Ureter (tissue), 1 donor: ENCODE measurements at regions not wholly inside any gene's neighbourhood (a gene's known extent, or its start where the extent isn't known, plus 50 kb on each side); places are given as distances from the start of the nearest gene placed in this dataset.

Source experiments
- DNase-seq: peaks from one replicate; pipeline ENCODE4 v3.0.0-alpha.2; 2020; ENCODE audit warnings: low spot score
- donor health status: DM: yes; HTN: yes; CAD: no.

DNA sequence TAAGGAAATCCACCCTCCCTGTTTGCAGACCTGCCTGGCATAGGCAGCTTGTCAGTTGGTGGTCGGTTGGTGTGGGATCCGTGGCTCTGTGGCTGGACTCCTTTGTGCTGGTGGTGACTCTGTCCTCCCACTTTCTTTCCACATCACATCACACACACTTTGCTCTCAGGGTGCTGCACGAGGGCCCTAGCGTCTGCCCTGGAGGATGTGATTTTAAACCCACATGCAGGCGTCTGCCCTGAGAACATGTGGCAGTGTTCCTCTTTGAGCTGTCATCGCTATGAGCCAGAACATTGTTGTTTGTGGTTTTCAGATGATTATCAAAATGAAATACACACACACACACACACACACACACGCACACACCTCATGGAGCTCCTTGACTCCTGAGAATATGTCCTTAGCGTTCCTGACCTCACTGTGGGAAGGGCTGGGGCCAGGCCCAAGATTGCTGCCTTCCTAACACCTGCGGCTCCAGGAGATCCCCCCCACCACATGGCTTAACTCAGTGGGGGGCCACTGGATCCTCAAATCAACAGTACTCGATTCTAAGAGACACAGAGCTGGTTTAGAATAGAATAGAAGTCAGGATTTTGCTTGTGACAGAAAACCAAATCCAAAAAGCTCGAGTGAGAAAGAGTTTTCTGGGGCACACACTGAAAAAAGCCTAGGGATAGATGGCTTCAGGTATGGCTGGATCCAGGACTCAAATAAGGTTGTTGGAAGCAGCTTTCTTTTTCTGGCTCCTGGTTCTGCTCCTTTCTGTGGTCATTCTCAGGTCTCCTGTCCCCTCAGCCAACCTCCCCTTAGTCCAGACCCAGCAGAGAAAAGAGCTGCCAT lies 54.8 kb downstream of the RTP5 start:
- no peak for DNase-seq

DNA sequence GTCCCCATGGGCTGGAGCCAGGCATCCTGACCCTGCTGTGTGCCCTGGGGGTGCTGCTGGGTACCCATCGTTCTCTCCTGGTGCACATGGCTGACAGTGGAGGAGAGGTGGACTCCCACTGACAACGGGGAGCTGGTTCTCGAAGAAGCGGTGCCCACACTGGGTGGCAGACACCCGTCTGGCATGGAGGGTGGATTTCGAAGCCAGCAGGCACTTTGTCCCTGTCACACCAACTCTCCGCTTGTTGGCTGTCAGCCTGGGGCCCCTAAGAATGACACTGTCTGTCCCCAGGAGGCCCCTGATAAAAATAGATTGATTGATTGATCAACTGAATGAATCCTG lies 55.4 kb downstream of the RTP5 start:
- no peak for DNase-seq

DNA sequence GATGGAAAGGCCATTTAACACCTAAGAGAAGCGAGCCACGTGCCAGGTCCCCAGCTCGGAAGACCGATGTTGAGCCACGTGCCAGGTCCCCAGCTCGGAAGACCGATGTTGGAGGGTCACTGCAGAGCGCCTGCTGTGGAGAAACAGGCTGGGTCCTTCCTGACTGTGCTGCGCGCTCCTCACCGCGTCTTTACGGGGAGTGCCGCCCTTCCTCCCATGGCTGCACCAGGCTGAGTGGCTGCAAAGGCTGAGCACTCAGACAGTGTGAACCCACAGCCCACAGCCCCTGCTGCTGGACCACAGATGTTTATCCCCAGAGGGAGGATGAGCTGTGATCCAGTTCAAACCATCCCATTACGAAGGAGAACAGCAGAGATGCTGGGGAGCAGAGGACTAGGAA lies 55.7 kb downstream of the RTP5 start:
- no peak for DNase-seq

DNA sequence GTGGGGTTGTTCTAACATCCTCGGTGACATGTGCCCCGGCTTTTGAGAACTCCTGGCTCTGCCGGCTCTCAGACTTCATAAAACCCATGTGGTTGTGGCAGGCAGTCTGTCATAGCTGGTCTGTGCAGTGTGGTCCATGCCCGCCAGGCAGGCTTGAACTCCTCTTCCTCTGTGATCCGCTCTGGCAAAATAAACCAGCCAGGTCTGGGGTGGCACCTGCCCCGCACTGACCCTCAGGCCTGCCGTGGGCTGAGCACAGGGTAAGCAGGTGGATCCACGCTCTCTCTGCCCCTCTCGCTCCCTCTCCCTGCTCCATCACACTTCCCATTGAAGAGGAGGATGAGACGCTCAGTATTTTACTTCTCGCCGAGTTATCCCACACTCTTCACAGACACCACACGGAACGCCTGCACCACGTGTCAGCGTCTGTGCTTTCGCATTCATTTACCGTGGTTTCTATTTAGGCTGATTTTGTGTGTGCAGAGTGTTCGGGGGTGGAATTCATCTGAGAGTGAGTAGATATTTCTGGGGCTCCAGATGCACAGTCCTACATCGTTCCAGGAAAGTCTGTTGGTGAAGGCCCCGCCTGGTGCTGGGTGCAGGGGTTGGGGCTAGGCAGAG lies 56.4 kb downstream of the RTP5 start:
- DNase-seq = no peak

DNA sequence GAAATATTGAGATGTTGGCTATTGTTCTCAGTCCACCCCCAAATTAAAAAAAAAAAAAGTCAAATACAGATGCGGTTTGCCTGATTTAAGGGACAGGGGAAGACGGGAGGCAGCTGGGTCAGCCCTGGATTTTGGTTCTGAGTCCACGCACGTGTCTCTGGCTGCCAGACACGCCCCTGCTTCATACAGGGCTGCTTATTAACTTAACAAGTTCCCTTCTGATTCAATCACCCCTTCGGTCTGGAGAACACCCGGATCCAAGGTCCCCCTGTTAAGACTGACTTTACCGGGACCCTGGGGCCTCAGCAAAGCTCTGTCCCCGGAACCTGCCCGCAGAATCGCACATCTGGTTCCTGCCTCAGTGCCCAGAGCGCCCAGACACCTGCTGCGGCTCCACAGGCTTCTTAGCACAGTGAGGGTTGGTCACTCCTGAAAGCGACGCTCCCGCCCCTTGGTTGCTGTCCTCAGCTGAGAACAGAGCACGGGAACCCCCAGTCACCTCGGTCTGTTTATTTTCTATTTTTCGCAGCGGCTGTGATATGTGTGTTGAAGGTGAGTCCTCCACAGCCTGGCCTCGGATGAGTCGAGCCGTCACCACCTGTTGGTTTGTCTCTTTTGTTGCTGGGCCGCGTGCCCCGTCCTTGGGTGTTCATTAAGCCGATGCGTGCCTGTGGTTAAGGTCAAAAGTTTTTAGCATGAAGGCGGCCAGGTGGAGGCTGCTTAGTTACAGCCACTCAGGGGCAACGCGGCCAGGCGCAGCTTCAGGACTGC lies 57.2 kb downstream of the RTP5 start:
- no peak for DNase-seq

DNA sequence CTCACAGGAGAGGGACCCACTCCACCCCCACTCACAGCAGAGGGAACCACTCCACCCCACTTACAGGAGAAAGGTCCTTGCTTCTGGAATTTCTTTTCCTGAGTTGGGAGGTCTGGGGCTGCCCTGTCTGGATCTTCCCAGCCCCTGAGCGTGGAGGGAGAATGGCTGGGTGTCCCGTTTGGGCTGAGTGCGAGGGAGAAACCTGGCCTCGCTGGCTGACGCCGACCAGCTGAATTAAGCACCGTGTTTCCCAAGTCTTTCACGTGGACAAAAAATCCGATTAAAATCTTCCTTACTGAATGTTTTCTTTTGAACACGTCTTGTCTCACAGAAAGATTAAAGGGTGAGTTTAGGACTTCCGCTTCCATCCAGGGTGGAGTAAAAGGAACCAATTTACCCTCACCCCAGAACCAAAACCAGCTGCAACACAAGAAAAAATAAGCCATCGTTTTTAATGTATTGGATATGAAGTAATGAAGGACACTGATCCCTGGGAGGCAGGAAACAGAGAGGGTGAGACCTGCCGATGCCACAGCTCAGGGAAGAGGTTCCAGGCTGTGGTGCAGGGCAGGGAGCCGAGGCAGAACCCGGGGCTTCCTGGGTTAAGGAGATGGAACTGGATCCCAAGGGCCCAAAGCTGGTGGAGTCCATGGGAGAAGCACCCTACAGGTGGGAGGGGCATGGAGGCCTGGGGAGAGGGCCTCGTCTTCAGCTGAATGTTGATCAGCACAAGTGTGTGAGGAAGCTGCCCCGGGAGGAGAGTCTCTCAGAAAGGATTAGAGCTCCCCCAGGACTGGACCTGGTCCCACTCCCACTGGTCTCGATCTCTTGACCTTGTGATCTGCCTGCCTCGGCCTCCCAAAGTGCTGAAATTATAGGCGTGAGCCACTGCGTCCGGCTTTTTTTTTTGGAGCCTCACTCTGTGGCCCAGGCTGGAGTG lies 60.3 kb downstream of the RTP5 start:
- DNase-seq = peak; percentile 41

DNA sequence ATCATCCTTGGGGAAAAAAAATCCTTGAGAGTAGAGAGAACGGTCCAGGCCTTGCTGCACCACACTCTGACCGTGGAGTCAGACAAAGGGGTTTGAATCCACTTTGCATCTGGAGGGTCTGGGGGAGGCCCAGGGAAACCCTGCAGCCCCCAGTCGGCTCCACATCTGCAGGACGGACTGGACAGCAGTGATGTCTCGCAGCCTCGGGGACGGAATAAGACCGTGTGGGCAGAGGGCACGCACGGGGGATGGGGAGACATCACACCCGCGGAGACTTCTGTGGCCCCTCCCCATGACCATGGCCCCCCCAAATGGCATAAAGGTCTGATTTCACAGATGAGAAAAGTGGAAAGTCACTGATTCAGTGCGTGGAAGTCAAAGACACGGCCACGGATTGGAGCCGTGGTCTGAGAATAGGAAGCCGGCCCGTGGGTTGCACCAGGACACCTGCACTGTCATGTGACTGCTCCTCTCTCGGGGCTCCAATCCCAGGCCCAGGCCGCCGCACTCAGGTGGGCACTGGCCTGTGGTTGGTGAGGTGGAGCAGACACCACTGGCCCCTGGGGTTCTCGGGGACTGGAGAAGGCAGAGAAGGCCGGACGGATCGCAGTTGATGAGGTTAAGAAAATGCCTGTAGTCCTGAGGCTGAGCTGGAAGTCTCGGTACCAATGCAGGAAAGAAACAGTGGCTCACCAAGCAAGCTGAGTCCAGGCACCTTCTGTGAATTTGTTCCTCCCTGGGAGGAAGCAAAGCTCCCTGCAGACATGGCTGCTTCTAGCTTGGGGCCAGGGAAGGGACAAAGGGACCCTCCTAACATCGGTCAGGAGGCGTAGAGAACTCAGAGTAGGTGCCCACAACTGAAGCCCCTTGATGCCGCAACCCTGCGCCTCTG lies 61.8 kb downstream of the RTP5 start:
- peak; percentile 34 for DNase-seq

DNA sequence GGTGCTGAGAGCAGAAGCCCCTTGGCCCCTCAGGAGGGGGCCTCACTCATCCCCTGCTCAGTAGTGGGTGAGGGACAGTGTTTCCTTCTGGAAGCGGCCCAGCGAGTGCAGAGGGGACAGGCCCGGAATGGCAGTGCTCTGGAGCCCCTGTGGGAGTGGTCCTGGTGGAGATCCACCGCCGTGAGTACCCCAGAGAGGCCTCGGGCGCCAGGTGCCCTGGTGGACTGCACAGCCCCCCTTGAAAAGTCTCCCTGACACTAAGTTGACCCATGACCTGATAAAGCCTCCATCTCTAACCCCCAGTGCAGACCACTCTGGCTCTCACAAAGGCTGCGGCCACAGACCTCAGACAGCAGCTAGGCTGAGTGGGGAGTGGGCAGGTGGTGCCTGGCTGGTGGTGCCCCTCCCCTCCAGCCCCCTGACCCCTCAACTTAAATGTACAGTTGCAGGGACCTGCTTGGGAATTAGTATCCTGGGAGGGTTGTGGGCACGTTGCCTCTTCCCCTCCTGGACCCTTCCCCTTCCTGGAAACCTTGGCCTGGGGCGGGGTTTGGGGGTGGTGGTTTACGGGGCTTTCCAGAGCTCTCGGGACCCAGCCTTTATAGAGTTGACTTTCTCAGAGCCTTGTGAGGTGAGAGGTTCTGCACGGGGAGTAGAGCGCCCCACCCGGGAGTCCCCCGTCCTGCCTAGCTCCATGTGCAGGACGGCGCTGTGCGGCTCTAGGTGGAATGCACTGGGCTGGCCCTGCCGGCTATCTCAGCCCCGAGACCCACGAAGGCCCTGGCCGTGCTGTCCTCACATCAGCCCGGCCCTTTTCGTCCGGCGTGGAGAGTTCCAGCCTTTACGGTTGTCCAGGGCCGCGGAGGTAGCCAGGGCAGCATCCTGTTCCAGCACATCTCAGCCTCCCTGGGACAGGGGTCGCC lies 62.7 kb downstream of the RTP5 start:
- peak; percentile 42 for DNase-seq

DNA sequence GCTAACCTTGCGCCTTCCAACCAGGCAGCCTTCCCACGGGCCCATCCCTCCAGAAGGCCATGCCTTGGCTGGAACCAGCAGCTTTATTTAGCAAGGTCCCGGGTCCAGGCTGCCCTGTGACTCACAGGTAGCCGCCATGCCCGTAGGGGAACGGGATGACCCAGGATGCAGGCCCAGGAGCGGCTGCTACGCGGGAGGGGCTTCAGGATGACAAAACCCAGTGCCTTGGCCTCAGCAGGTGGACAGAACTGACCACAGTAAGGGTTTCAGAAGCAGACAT lies 63.3 kb downstream of the RTP5 start:
- no peak for DNase-seq

DNA sequence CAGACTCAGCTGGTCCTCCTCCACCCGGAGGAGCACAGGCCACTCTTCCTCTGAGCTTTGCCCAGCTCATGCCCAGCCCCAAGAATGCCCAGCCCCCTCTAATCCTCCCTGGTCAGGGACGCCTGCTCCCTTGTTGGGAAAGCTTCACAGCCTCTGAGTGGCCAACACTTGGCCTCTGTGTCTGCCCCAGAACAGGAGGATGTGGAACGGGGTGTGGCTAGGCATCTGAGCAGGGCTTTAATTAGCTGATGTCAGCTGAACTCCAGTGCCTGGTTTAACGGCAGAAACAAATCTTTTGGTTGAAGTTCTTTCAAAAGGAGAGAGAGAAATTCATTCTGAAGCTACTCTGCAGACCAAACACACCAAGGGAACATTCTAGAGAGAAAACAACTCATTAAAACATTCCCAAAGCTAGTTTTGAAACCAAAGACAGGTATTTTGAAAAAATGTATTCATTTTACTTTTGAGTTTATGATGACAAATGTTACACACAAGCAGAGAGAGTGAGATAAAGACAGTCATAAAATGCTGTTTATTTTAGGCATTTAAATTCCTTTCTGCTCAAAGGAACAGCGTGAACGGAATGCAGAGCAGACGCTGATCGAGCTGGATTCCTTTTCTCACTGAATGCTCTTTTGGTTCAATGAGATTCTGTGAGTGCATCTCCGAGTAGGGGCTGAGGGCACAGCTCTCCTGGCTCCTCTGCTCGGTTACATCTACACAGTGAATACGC lies 63.8 kb downstream of the RTP5 start:
- DNase-seq = peak; percentile 63

DNA sequence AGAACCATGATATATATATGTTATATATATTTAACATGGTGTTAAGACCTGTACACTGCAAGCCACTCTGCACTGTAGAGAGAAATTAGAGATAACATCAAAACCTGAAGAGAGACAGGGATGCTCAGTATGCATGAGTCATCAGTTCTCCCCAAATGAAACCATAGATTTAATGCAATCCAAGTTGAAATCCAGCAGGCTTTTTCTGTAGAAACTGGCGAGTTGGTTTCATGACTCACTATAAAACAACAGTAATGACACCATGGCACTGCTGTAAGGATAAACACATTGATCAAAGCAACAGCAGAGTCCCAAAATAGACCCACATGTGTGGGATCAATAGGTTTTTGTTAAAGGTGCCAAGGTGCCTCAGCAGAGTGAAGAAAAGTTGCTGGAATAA lies 65.8 kb downstream of the RTP5 start:
- no peak for DNase-seq

DNA sequence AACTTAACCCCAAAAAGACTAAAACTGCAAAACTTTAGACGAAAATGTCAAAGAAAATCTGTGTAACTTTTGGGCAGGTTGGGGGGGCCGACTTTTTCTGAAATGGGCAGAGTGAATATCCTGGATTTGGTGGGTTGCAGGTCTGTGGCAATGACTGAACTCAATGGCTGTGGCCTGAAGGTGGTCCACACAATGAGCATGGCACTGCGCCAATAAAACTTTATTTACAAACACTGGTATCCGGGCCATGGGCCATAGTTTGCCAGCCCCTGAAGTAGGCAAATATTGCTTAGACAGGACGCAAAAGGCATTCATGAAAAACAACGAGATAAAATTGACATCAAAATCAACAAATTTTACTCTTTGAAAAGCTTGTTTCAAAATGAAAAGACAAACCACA lies 66.2 kb downstream of the RTP5 start:
- no peak for DNase-seq

DNA sequence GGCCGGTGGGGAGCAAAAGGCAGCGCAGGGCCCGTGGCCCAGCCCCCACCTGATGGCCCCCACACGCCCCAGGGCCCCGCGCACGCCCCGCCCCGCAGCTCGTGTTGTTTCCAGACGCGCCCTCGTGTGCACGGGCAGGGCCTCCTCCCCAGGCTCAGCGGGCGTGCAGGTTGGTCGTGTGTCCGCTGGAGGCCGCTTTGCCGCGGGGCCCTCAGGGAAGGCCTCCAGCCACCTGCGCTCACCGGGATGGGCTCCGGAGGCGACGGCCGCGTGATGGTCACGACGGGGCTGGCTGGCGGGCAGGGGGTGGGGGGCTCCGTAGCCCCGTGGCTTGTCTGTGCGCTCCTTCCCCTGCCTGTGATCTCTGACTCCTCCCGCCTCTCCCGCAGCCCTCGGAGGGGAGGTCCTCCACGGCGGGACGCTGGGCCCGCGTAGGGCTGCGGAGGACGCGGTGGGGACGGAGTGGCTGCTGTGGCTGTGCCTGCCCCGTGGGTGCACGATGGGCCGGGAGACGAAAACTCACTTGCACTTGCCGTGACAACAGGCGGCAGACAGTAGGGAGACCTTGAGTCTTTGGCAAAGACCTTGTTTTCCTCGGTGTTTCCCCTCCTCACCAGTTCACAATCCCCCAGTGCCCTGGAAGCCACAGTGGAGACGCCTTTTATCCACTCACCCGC lies 67.1 kb downstream of the RTP5 start:
- DNase-seq = no peak

DNA sequence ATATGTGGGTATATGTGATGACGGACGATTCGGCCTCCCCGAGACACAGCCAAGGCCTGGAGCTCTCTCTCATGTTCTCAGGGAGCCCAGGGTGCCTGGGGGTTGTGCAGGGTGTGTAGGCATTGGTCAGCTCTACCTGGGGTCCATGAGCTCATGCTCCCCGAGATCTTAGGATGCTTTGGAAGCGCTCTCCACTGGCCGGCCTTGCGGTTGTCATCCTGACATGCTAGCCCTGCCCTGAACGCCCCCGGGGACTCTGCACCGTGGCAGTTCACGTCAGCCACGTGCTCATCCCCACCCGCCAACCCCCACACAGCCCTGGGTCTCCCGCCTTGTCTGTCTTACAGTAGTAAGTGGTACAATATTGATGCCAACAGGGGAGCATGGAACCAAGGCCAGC lies 67.8 kb downstream of the RTP5 start:
- no peak for DNase-seq

DNA sequence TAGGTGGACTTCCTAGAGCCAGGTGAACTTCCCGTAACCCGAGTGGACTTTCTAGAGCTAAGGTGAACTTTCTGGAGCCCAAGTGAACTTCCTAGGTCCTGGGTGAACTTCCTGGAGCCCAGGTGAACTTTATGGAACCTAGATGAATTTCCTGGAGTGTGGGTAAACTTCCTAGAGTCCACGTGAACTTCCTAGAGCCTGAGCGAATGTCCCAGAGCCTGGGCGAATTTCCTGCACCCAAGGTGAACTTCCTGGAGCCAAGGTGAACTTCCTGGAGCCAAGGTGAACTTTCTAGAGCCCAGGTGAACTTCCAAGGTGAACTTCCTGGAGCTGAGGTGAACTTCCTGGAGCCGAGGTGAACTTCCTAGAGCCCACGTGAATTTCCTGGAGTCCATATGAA lies 70.0 kb downstream of the RTP5 start:
- DNase-seq = no peak

DNA sequence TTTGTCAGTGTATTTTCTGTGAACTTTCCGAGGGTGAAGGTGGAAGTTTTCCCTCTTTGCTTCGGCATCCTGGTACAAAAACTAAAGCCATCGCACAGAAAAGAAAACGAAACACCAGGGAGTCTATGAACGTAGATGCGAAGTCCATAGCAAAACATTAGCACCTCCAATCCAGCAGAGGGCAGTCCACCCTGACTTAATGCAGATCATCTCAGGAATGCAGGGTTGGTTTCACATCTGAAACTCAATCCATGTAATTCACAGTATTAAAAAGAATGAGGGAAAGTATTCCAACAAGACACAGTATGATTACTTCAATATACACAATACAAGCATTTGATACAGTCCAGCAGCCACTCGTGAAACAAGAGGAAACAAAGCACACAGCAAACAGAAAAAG lies 70.8 kb downstream of the RTP5 start:
- no peak for DNase-seq

DNA sequence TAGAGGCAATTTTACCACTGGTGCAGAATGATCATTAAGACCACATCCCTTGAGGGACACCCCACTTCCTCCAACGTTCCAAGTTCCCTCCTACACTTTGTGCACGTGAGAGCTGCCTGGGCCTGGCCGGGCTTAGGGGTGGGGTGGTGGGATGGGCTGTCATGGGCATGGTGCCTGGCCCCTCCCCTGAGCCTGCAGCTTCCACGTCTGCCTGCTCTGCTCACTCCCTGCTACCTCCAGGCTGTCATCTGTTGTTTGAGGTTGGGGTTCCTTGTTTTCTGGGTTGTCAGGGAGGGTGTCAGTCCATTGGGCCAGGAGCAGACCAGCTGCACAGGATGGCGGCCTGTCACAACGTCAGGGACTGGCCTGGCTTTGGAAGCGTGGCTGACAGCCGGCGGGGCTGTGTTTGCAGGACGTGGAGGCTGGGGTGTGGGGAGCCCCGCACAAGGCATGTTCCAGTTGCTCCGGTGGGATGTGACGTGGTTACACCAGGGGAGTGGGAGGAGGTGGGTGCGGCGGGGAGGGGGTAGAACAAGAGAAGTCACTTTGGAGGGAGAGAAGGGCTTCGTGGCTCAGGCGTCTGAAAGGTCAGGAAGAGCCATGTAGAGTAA lies 72.3 kb downstream of the RTP5 start:
- no peak for DNase-seq
